PC-3 (cell line): ENCODE measurements at regions not wholly inside any gene's neighbourhood (a gene's known extent, or its start where the extent isn't known, plus 50 kb on each side); places are given as distances from the start of the nearest gene placed in this dataset.

Experiments
- ATAC-seq: fragments of 200-7000 bp; cut with Tn5 transposase; 2 replicates; pipeline ENCODE4 v1.9.1; 2020; ENCODE audit warnings: mild to moderate bottlenecking, moderate library complexity
- BruUV-seq: library from RNA; stranded (reverse); fragments of 400-500 nt; replicated peaks from 2 replicates; lab custom pipeline; 2021; lab: Mats Ljungman, UMichigan
- CTCF ChIA-PET: fragments of 300-600 bp; sonication (Branson Sonifier 250); formaldehyde crosslinking; loops from one replicate; lab custom pipeline; 2022; ENCODE audit warnings: antibody characterized with exemption; lab: Charles Lee
- POLR2A ChIA-PET: fragments of 300-600 bp; sonication (Branson Sonifier 250); formaldehyde crosslinking; loops from one replicate; lab custom pipeline; 2022; ENCODE audit warnings: antibody characterized with exemption; ENCODE audit not compliant: unreplicated experiment; lab: Charles Lee
- DNase-seq: peaks from one replicate; pipeline ENCODE4 v3.0.0-alpha.2; 2015
- H2AFZ ChIP-seq: fragments of 300-600 bp; sonication (generic); 2 replicates; pipeline ENCODE4 v1.6.0; 2016; ENCODE audit warnings: antibody characterized with exemption, low read length
- H3F3A ChIP-seq: fragments of 300-600 bp; sonication (generic); one replicate; pipeline ENCODE4 v1.6.0; 2017; ENCODE audit warnings: antibody characterized with exemption, low read length, control low read depth, mild to moderate bottlenecking; ENCODE audit not compliant: unreplicated experiment
- H3K27ac ChIP-seq: fragments of 300-600 bp; sonication (generic); 2 replicates; pipeline ENCODE4 v1.5.1; 2016; ENCODE audit warnings: mild to moderate bottlenecking, low read length
- H3K27me3 ChIP-seq: fragments of 300-600 bp; sonication (generic); 2 replicates; pipeline ENCODE4 v1.6.1; 2016; ENCODE audit warnings: low read length, mixed read lengths
- H3K36me3 ChIP-seq: fragments of 300-600 bp; sonication (generic); 2 replicates; pipeline ENCODE4 v1.6.1; 2016; ENCODE audit warnings: low read depth, mixed run types, low read length, mixed read lengths
- H3K4me1 ChIP-seq: fragments of 300-600 bp; sonication (generic); 2 replicates; pipeline ENCODE4 v1.5.1; 2016; ENCODE audit warnings: low read length; ENCODE audit not compliant: insufficient read depth
- H3K4me2 ChIP-seq: fragments of 300-600 bp; sonication (generic); 2 replicates; pipeline ENCODE4 v1.6.0; 2016; ENCODE audit warnings: low read length
- H3K4me3 ChIP-seq: fragments of 300-600 bp; sonication (generic); 2 replicates; pipeline ENCODE4 v1.5.1; 2016; ENCODE audit warnings: mild to moderate bottlenecking, low read length, mixed read lengths
- H3K79me2 ChIP-seq: fragments of 300-600 bp; sonication (generic); 2 replicates; pipeline ENCODE4 v1.6.1; 2017; ENCODE audit warnings: low read length, mixed read lengths
- H3K9ac ChIP-seq: fragments of 300-600 bp; sonication (generic); 2 replicates; pipeline ENCODE4 v1.6.0; 2016; ENCODE audit warnings: mild to moderate bottlenecking, low read length
- H3K9me2 ChIP-seq: fragments of 300-600 bp; sonication (generic); replicated peaks from 2 replicates; pipeline ENCODE4 v1.6.1; 2016; ENCODE audit warnings: mixed run types, low read length, mixed read lengths
- H3K9me3 ChIP-seq: fragments of 300-600 bp; sonication (generic); 2 replicates; pipeline ENCODE4 v1.6.1; 2016; ENCODE audit warnings: low read length, mixed read lengths
- H4K20me1 ChIP-seq: fragments of 300-600 bp; sonication (generic); 2 replicates; pipeline ENCODE4 v1.6.1; 2016; ENCODE audit warnings: low read length, mixed read lengths
- CTCF ChIP-seq: fragments of 300-600 bp; sonication (generic); conservative IDR thresholded peaks from 2 replicates; pipeline ENCODE4 v1.5.1; 2017; ENCODE audit warnings: antibody characterized with exemption, low read depth, mild to moderate bottlenecking, low read length
- EZH2 ChIP-seq: fragments of 300-600 bp; sonication (generic); IDR thresholded peaks from one replicate; pipeline ENCODE4 v1.6.1; 2017; ENCODE audit warnings: antibody characterized with exemption, mild to moderate bottlenecking, low read length; ENCODE audit not compliant: unreplicated experiment
- EZH2phosphoT487 ChIP-seq: fragments of 300-600 bp; sonication (generic); IDR thresholded peaks from 2 replicates; pipeline ENCODE4 v1.6.1; 2018; ENCODE audit warnings: mild to moderate bottlenecking, antibody characterized with exemption, low read length, borderline replicate concordance
- intact Hi-C: fragments of 100-400 bp; cut with micrococcal nuclease; formaldehyde crosslinking; loops from 2 replicates; pipeline ENCODE4 v1.9.0; 2023

- Histone ChIP-seq H2AFZ (no peak overlapping the region), H3F3A (no peaks in the 10 kb centered on the region), H3K4me1 (no peaks in the 10 kb centered on the region), H3K36me3 (no peaks in the 10 kb centered on the region), H3K27ac (no peak overlapping the region), H3K9ac (no peak overlapping the region), H3K9me2 (no peaks in the 10 kb centered on the region), H3K9me3 (no peaks in the 10 kb centered on the region), H3K4me2 (no peak overlapping the region), H4K20me1 (no peaks in the 10 kb centered on the region), H3K4me3 (no peak overlapping the region), H3K79me2 (no peaks in the 10 kb centered on the region), H3K27me3 (no peaks in the 10 kb centered on the region)
- ATAC-seq (no peak), DNase-seq (no peak)
- no peak for TF ChIP-seq CTCF
- TF ChIP-seq EZH2 = no peak
- no peak for TF ChIP-seq EZH2phosphoT487
- ChIA-PET POLR2A (no interaction called here), CTCF (no interaction called here)
- no TSS peak for BruUV-seq
- intact Hi-C loops = no loop called here
Observed at GRCh38 chr3:144831955-144832716, 860.5 kb downstream of the DIPK2A start.

GRCh38 chr3:144839991-144840390 is 868.4 kb downstream of the DIPK2A start:
- no peaks in the 10 kb centered on the region for H3K9me2 ChIP-seq
- TF ChIP-seq EZH2 (no peak), EZH2phosphoT487 (no peak), CTCF (no peak)
- intact Hi-C loops = no loop called here
- ATAC-seq (no peak), DNase-seq (no peak)
- POLR2A ChIA-PET = no interaction called here
- no TSS peak for BruUV-seq
- CTCF ChIA-PET = no interaction called here
- H3K4me3 ChIP-seq = no peak overlapping the region
- H3K79me2 ChIP-seq = no peaks in the 10 kb centered on the region
- H3K4me2 ChIP-seq = no peak overlapping the region
- H3K9me3 ChIP-seq = no peaks in the 10 kb centered on the region
- no peaks in the 10 kb centered on the region for H3K4me1 ChIP-seq
- no peaks in the 10 kb centered on the region for H3K36me3 ChIP-seq
- no peak overlapping the region for H3K9ac ChIP-seq
- H4K20me1 ChIP-seq = no peaks in the 10 kb centered on the region
- H3K27me3 ChIP-seq = no peaks in the 10 kb centered on the region
- H3K27ac ChIP-seq = no peak overlapping the region
- no peaks in the 10 kb centered on the region for H3F3A ChIP-seq
- no peak overlapping the region for H2AFZ ChIP-seq

- no peaks in the 10 kb centered on the region for H3K36me3 ChIP-seq
- H3K9me2 ChIP-seq = no peaks in the 10 kb centered on the region
- H3K27ac ChIP-seq = no peak overlapping the region
- CTCF ChIA-PET = no interaction called here
- no peaks in the 10 kb centered on the region for H3K4me1 ChIP-seq
- no peaks in the 10 kb centered on the region for H4K20me1 ChIP-seq
- H3K4me3 ChIP-seq = no peak overlapping the region
- no peaks in the 10 kb centered on the region for H3K9me3 ChIP-seq
- BruUV-seq = no TSS peak
- POLR2A ChIA-PET = no interaction called here
- no peak for TF ChIP-seq EZH2phosphoT487
- TF ChIP-seq EZH2 = no peak
- no peak for TF ChIP-seq CTCF
- H2AFZ ChIP-seq = no peak overlapping the region
- H3K27me3 ChIP-seq = no peaks in the 10 kb centered on the region
- H3F3A ChIP-seq = no peaks in the 10 kb centered on the region
- no peak overlapping the region for H3K9ac ChIP-seq
- intact Hi-C loops = no loop called here
- H3K79me2 ChIP-seq = no peaks in the 10 kb centered on the region
- no peak for ATAC-seq
- no peak for DNase-seq
- H3K4me2 ChIP-seq = no peak overlapping the region
Observed at GRCh38 chr3:144840866-144841265, 869.2 kb downstream of the DIPK2A start.
